Natural killer cell (primary cell): ENCODE measurements at regions not wholly inside any gene's neighbourhood (a gene's known extent, or its start where the extent isn't known, plus 50 kb on each side); places are given as distances from the start of the nearest gene placed in this dataset.

Source experiments
- ATAC-seq, 3 donors: fragments of 150-1000 bp in 2 of 3; fragments of 200-7000 bp in 1 of 3; cut with Tn5 transposase; 1 replicate in 1 of 3; 2 replicates in 2 of 3; pipeline ENCODE4 v1.10.0; 2021; ENCODE audit warnings: mild to moderate bottlenecking in 2 of 3, moderate library complexity in 2 of 3
- DNase-seq, 2 donors: peaks; one replicate each; pipeline versions ENCODE4 v3.0.0 to v3.0.0-alpha.2; 2013 to 2021; ENCODE audit warnings: mixed read lengths in 1 of 2
- H3K27ac ChIP-seq: one replicate; pipeline ENCODE4 v1.5.1; 2013; ENCODE audit warnings: mild to moderate bottlenecking, low read length
- H3K27me3 ChIP-seq: one replicate; pipeline ENCODE4 v1.6.1; 2013; ENCODE audit warnings: low read length; ENCODE audit not compliant: control insufficient read depth, insufficient read depth
- H3K36me3 ChIP-seq: one replicate; pipeline ENCODE4 v1.6.1; 2013; ENCODE audit warnings: low read length; ENCODE audit not compliant: control insufficient read depth, insufficient read depth
- H3K4me1 ChIP-seq: one replicate; pipeline ENCODE4 v1.6.1; 2013; ENCODE audit warnings: low read length; ENCODE audit not compliant: control insufficient read depth, insufficient read depth
- H3K4me3 ChIP-seq: one replicate; pipeline ENCODE4 v1.5.1; 2013; ENCODE audit warnings: low read length
- H3K9me3 ChIP-seq: one replicate; pipeline ENCODE4 v1.6.1; 2013; ENCODE audit warnings: low read length; ENCODE audit not compliant: control insufficient read depth, insufficient read depth
- H3K27ac Mint-ChIP-seq, 2 donors: one replicate each; pipeline ENCODE4 v1.8.0; 2022; ENCODE audit warnings: mild to moderate bottlenecking in 2 of 2, mixed read lengths in 2 of 2, moderate library complexity in 1 of 2
- H3K27me3 Mint-ChIP-seq, 2 donors: one replicate each; pipeline ENCODE4 v1.8.0; 2022; ENCODE audit warnings: low read depth in 2 of 2, mixed read lengths in 2 of 2
- H3K36me3 Mint-ChIP-seq: one replicate; pipeline ENCODE4 v1.8.0; 2022; ENCODE audit warnings: mixed read lengths
- H3K4me1 Mint-ChIP-seq, 2 donors: one replicate each; pipeline ENCODE4 v1.8.0; 2022; ENCODE audit warnings: mixed read lengths in 2 of 2
- H3K4me3 Mint-ChIP-seq: one replicate; pipeline ENCODE4 v1.8.0; 2022; ENCODE audit warnings: mild to moderate bottlenecking, moderate library complexity, mixed read lengths
- H3K9me3 Mint-ChIP-seq, 2 donors: one replicate each; pipeline ENCODE4 v1.8.0; 2022; ENCODE audit warnings: mixed read lengths in 2 of 2
- CTCF ChIP-seq: fragments of 200-600 bp; IDR thresholded peaks from one replicate; pipeline ENCODE4 v1.8.0; 2022; ENCODE audit warnings: antibody characterized with exemption
- WGBS: methylation state at CpG from one replicate; pipeline ENCODE4 v1.1.7; 2013; ENCODE audit warnings: missing lambda C conversion rate; ENCODE audit not compliant: insufficient coverage; 5-methylcytosine and 5-hydroxymethylcytosine counted together
- intact Hi-C: fragments of 100-400 bp; cut with micrococcal nuclease; formaldehyde crosslinking; loops from one replicate; pipeline ENCODE4 v1.14.2; 2022

GRCh38 chr2:42963452-42964068 is 171.2 kb upstream of the HAAO start:
- Mint-ChIP-seq H3K9me3 (no peaks in the 10 kb centered on the region), H3K27ac (peak overlapping the region in 1 of 2 donors; percentile 88), H3K4me1 (peaks cover 28 to 51% of the 10 kb centered on the region in 2 donors), H3K36me3 (no peaks in the 10 kb centered on the region), H3K4me3 (no peak overlapping the region), H3K27me3 (no peaks in the 10 kb centered on the region)
- H3K27me3 ChIP-seq: no peaks in the 10 kb centered on the region
- no peaks in the 10 kb centered on the region for H3K9me3 ChIP-seq
- 89% methylated on average over 7 of the region's 9 CpGs for WGBS
- no peak for TF ChIP-seq CTCF
- no peak overlapping the region for H3K27ac ChIP-seq
- H3K4me1 ChIP-seq: peaks cover 69% of the 10 kb centered on the region
- no peaks in the 10 kb centered on the region for H3K36me3 ChIP-seq
- intact Hi-C loops: loop anchor here (5.0 kb wide), 2 partner anchors 164 to 264 kb away; partner anchors contain the start of gene ZFP36L2
- DNase-seq: no peak
- no peak for ATAC-seq
- H3K4me3 ChIP-seq: no peak overlapping the region

- WGBS: 8% methylated on average over 11 of the region's 12 CpGs
- Mint-ChIP-seq H3K4me1 (peaks cover 28 to 54% of the 10 kb centered on the region in 2 donors), H3K36me3 (no peaks in the 10 kb centered on the region), H3K27ac (peak overlapping the region; percentile 69 to 88), H3K4me3 (peak overlapping the region; percentile 59), H3K9me3 (no peaks in the 10 kb centered on the region), H3K27me3 (no peaks in the 10 kb centered on the region)
- ATAC-seq (peak in 2 of 3 donors; percentile 59 to 70), DNase-seq (peak in 1 of 2 donors; percentile 46)
- H3K27ac ChIP-seq: no peak overlapping the region
- TF ChIP-seq CTCF: no peak
- no peaks in the 10 kb centered on the region for H3K27me3 ChIP-seq
- H3K4me1 ChIP-seq: peaks cover 63% of the 10 kb centered on the region
- no peaks in the 10 kb centered on the region for H3K9me3 ChIP-seq
- H3K36me3 ChIP-seq: no peaks in the 10 kb centered on the region
- intact Hi-C loops: loop anchor here (5.0 kb wide), 2 partner anchors 165 to 265 kb away; partner anchors contain the start of gene ZFP36L2
- H3K4me3 ChIP-seq: no peak overlapping the region
These were observed 170.1 kb upstream of the HAAO start for GRCh38 chr2:42962508-42962953.

- H3K27ac ChIP-seq: no peak overlapping the region
- Mint-ChIP-seq H3K27ac (peak overlapping the region; percentile 69 to 88), H3K4me3 (peak overlapping the region; percentile 40), H3K36me3 (no peaks in the 10 kb centered on the region), H3K9me3 (no peaks in the 10 kb centered on the region), H3K4me1 (peaks cover 28 to 54% of the 10 kb centered on the region in 2 donors), H3K27me3 (no peaks in the 10 kb centered on the region)
- intact Hi-C loops: loop anchor here (5.0 kb wide), 2 partner anchors 165 to 265 kb away; partner anchors contain the start of gene ZFP36L2
- no peak for DNase-seq
- no peaks in the 10 kb centered on the region for H3K36me3 ChIP-seq
- no peak overlapping the region for H3K4me3 ChIP-seq
- H3K9me3 ChIP-seq: no peaks in the 10 kb centered on the region
- no peak for TF ChIP-seq CTCF
- 46% methylated on average over 4 of the region's 7 CpGs for WGBS
- peaks cover 63% of the 10 kb centered on the region for H3K4me1 ChIP-seq
- H3K27me3 ChIP-seq: no peaks in the 10 kb centered on the region
- ATAC-seq: peak in 2 of 3 donors; percentile 40 to 52
These were observed 169.6 kb upstream of the HAAO start for GRCh38 chr2:42961961-42962360.
